ENCODE measurements at regions not wholly inside any gene's neighbourhood (a gene's known extent, or its start where the extent isn't known, plus 50 kb on each side); places are given as distances from the start of the nearest gene placed in this dataset.
"Not testable (repeated sequence)": the region's sequence is repeated elsewhere in the genome, so short reads cannot be mapped to it uniquely, and the experiment has no call there.

DNA sequence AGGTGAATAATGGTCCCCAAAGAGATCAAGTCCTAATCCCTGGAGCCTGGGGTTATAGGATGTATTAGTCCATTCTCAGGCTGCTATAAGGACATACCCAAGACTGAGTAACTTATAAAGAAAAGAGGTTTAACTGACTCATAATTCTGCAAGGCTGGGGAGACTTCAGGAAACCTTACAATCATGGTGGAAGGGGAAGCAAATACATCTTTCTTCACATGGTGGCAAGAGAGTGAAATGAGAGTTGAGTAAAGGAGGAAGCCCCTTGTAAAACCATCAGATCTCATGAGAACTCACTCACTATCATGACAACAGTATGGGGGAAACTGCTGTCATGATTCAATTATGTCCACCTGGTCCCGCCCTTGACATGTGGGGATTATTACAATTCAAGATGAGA lies 142.9 kb upstream of the ANKRD28 start:
- TF ChIP-seq, protein P1, sequence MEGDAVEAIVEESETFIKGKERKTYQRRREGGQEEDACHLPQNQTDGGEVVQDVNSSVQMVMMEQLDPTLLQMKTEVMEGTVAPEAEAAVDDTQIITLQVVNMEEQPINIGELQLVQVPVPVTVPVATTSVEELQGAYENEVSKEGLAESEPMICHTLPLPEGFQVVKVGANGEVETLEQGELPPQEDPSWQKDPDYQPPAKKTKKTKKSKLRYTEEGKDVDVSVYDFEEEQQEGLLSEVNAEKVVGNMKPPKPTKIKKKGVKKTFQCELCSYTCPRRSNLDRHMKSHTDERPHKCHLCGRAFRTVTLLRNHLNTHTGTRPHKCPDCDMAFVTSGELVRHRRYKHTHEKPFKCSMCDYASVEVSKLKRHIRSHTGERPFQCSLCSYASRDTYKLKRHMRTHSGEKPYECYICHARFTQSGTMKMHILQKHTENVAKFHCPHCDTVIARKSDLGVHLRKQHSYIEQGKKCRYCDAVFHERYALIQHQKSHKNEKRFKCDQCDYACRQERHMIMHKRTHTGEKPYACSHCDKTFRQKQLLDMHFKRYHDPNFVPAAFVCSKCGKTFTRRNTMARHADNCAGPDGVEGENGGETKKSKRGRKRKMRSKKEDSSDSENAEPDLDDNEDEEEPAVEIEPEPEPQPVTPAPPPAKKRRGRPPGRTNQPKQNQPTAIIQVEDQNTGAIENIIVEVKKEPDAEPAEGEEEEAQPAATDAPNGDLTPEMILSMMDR (IDR thresholded peaks at IDR 0.05), result no peak
- WGBS (ENCODE audit: insufficient coverage, low coverage, low lambda C conversion rate, missing lambda C conversion rate), result 83% methylated on average over 1 of the region's 1 CpG
- Histone ChIP-seq H3K9me3 (no peaks in the 10 kb centered on the region), H3K36me3 (no peaks in the 10 kb centered on the region), H3K27me3 (no peaks in the 10 kb centered on the region), H3K4me1 (peaks cover 0 to 3% (median 0%) of the 10 kb centered on the region in 4 donors), H3K27ac (no peak overlapping the region), H3K4me3 (no peak overlapping the region)
- DNase-seq (no peak), ATAC-seq (no peak)
- intact Hi-C loops (cut with DNase I), result no loop called here

DNA sequence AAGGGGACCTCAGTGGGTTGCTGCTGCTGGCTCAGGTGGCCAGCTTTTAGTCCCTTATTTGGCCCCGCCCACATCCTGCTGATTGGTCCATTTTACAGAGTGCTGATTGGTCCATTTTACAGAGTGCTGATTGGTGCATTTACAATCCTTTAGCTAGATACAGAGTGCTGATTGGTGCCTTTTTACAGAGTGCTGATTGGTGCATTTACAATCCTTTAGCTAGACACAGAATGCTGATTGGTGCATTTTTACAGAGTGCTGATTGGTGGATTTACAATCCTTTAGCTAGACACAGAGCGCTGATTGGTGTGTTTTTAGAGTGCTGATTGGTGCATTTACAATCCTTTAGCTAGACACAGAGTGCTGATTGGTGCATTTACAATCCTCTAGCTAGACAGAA lies 143.7 kb upstream of the ANKRD28 start:
- H3K4me3 ChIP-seq; H3K9me3 ChIP-seq; H3K27me3 ChIP-seq; H3K4me1 ChIP-seq; H3K27ac ChIP-seq; ATAC-seq; H3K36me3 ChIP-seq; intact Hi-C loops (cut with DNase I); DNase-seq: not testable (repeated sequence)
- WGBS (ENCODE audit: insufficient coverage, low coverage, low lambda C conversion rate, missing lambda C conversion rate), result 80% methylated on average over 1 of the region's 2 CpGs

DNA sequence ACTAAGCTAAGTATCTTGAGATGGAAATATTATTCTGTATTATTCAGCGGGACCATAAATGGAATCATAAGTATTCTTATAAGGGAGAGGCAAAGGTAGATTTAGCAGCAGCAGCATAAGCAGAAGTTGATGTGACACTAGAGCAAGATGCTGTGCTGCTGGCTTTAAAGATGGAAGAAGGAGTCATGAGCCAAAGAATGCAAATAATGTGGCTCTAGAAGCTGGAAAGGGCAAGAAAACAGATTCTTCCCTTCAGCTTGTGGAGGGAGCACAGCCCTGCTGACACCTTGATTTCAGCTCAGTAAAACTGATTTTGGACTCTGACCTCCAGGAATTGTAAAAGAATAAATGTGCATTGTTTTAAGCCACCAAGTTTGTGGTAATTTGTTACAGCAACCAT lies 144.2 kb upstream of the ANKRD28 start:
- intact Hi-C loops (cut with DNase I), result no loop called here
- DNase-seq, result no peak
- 89% methylated on average over 1 of the region's 1 CpG for WGBS (ENCODE audit: insufficient coverage, low coverage, low lambda C conversion rate, missing lambda C conversion rate)
- Histone ChIP-seq H3K4me3 (no peak overlapping the region), H3K27ac (no peak overlapping the region), H3K4me1 (peaks cover 0 to 3% (median 0%) of the 10 kb centered on the region in 4 donors), H3K36me3 (no peaks in the 10 kb centered on the region), H3K27me3 (no peaks in the 10 kb centered on the region), H3K9me3 (no peaks in the 10 kb centered on the region)
- ATAC-seq, result no peak
- TF ChIP-seq, protein P1 (IDR thresholded peaks at IDR 0.05), result no peak
- no peak for TF ChIP-seq POLR2A (IDR thresholded peaks at IDR 0.05)

GRCh38 chr3:15942462-15942861 lies 144.7 kb upstream of the ANKRD28 start:
- Histone ChIP-seq H3K4me1 (peaks cover 0 to 3% (median 0%) of the 10 kb centered on the region in 4 donors), H3K36me3 (no peaks in the 10 kb centered on the region), H3K9me3 (no peaks in the 10 kb centered on the region), H3K27me3 (no peaks in the 10 kb centered on the region), H3K4me3 (no peak overlapping the region), H3K27ac (no peak overlapping the region)
- TF ChIP-seq, protein P1 (IDR thresholded peaks at IDR 0.05), result no peak
- no peak for TF ChIP-seq POLR2A (IDR thresholded peaks at IDR 0.05)
- intact Hi-C loops (cut with DNase I), result no loop called here
- peak in 1 of 4 donors; percentile 30 for ATAC-seq
- no peak for DNase-seq

- H3K27ac ChIP-seq, result no peak overlapping the region
- DNase-seq (no peak), ATAC-seq (peak; percentile 38 to 89 (median 62))
- no peaks in the 10 kb centered on the region for H3K27me3 ChIP-seq
- H3K9me3 ChIP-seq, result no peaks in the 10 kb centered on the region
- no peak overlapping the region for H3K4me3 ChIP-seq
- TF ChIP-seq, protein P1 (IDR thresholded peaks at IDR 0.05), result no peak
- no peak for TF ChIP-seq POLR2A (IDR thresholded peaks at IDR 0.05)
- 31% methylated on average over 2 of the region's 2 CpGs for WGBS (ENCODE audit: insufficient coverage, low coverage, low lambda C conversion rate, missing lambda C conversion rate)
- intact Hi-C loops (cut with DNase I), result no loop called here
- H3K36me3 ChIP-seq, result no peaks in the 10 kb centered on the region
- peaks cover 0 to 3% (median 0%) of the 10 kb centered on the region in 4 donors for H3K4me1 ChIP-seq
Measured at GRCh38 chr3:15942936-15943335, 145.2 kb upstream of the ANKRD28 start.
